HG03103 (cell line): ENCODE measurements at regions not wholly inside any gene's neighbourhood (a gene's known extent, or its start where the extent isn't known, plus 50 kb on each side); places are given as distances from the start of the nearest gene placed in this dataset.

Experiments used
- ATAC-seq: cut with Tn5 transposase; IDR thresholded peaks from one replicate; pipeline ENCODE4 v1.9.1; 2021; ENCODE audit warnings: low read depth; ENCODE audit not compliant: unreplicated experiment

DNA sequence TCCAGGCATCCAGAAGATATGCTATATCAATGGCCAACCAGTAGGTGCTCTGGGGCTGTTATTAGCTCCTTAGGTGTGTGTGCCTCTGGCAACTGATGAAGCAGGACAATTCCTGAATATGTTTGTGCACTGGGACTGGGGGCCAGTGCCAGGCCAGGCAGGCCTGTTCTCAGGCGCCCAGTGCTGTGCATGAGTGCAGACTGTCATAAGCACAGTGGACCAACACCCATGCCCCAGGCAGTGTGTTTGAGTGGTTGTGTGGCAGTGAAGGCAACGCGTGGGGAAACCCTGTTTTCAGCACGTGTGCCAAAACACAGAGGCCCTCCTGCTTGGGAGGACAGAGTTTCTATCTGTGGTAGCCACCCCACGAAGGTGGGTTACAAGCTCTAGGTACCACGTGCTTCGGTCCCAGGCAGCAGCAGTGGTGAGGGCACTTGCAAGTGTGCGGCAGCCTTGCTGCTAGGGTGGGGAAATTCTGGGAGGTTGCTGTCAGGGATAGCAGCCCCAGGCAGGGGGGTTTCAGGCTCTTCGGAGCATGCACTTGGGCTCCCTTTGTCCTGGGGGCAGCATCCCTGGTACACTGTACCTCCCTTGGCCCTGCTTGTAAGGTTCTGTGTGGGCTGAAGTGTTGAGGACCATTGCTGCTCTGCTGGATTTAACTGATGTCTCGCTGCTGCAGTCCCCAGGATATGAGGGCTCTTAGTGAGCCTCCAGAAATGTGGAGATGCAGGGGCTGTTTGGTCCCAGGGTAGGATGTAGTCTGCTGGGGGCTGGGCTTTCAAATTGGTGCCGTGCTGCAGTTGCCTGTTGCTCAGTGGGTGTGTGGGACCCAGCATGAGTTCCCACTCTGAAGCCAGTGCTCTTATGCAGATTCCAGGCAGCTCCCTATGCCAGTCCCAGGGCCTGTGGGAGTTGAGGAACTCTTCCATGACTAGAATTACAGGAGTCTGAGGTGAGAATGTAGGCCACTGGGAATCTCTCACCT is 280.9 kb downstream of the RPRM start:
- no peak for ATAC-seq

DNA sequence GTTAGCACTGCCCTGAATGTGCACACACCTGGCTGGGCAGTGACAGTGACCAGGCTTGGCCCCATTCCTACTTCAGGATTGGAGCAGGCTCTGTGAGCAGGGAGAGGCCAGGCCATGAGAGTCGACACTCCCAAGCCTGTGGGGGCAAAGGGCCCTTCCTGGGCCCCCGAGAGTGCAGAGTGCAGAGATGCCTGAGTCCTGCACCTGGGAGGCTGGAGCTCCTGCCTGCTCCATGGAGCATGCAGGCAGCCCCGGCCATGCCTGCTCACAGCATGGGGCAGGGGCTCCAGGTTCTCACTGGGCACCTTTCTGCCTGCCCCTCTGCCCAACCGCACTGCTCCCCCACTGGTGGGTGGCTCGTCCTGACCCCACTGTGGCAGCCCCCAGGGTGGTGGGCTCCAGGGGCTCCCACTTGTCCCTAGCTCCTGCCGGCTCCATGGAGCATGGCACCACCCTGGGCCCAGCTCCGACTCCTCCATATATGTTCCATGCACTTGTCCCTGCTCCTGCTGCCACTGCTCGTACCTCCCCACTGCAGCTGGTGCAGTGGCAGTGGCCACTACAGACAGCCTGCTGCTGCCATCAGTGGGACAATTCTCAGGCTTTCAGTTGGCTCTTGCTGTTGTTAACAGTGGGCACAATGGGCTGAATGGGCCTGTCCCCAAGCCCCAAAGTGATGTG is 282.0 kb downstream of the RPRM start:
- ATAC-seq: no peak

DNA sequence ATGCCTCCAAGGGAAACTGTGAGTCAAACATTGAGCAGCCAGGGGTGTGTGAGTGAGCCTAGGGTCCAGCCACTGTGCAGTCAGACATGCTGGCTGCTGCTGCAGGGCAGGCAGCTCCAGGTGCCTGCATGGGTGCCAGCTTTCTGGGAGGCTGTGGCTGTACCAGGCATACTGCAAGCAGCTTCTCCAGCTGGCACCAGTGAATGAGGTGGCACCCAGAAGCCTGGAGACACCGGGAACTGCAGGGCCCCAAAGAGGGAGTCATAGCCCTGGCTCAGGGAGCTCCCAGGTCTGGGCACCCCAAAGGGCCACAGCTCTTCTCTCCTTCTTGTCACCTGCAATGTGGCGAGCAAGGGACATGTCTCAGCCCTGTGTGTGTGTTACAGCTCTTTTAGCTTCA is 283.2 kb downstream of the RPRM start:
- no peak for ATAC-seq

DNA sequence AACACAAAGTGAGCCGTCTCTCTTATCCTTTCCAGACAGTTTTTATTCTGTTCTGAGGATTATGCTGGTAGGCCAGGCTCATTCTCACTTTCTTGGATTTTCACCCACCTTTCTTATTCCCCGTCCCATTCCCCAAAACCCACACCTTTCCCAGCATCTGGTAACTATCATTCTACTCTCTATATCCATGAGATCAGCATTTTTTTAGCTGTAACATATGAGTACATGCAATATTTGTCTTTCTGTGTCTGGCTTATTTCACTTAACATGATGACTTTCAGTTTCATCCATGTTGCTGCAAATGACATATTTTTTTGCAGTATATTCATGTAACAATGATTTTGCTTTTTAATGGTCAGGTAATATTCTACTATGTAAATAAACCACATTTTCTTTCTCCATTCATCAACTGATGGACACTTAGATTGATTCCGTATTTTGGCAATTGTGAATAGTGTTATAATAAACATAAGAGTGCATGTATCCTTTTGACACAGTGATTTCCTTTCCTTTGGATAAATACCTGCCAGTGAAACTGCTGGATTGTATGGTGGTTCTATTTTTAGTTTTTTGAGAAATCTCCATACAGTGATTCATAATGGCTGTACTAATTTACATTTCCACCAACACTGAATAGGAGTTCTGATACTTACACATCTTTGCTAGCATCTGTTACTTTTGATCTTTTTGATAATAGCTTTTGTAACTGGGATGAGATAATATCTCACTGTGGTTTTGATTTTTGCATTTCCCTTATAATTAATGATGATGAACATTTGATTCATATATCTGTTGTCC is 289.3 kb downstream of the RPRM start:
- no peak for ATAC-seq

DNA sequence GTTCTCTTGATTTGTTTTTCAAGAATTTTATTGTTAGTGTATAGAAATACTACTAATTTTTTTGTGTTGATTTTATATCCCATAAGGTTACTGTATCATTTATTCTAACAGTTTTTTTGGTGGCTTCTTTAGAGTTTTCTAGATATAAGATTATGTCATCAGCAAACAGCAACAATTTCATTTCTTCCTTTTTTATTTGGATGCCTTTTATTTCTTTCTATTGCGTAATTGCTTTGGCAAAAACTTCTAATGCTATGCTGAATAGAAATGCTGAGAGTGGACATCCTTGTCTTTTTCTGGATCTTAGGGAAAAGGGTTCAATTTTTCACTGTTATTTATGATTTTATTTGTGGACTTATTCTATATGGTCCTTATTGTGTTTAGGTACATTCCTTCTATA is 298.8 kb downstream of the RPRM start:
- no peak for ATAC-seq

DNA sequence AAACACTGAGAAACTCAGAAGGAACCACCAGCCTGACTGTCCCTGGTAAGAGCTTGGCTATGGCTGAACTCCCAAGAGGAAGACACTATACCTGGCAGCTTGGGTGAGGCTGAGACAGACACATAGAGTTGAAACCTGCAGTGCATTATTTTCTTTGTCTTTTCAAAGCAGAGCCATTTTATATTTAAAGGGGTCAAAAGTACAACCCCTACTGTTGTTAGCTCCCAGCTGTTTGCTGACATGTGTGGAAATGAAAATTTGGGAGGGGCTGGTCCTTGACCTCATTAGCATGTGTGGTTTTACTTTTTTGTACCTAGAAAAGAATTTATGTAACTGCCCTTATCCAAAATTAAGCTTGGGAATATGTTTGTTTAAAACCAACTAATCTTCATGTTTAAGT is 309.0 kb downstream of the RPRM start:
- ATAC-seq: no peak

DNA sequence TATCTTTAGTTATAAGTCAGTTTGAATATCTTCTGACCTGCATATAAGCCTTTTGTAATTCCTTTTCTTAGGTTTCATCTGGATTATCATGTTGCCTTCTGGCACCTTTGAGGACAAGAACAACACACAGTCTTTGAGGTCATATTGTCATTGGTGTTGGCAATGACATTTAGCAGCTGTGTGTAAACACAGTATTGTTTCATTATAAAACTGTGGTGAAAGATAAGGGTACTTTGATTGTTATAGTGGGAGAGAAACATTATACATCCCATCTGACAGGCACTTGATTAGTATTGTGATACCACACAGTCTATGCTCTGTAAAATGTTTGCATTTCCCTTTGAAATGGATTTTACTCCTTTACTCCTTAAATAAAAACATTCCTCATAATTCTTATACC is 313.5 kb downstream of the RPRM start:
- ATAC-seq: no peak

DNA sequence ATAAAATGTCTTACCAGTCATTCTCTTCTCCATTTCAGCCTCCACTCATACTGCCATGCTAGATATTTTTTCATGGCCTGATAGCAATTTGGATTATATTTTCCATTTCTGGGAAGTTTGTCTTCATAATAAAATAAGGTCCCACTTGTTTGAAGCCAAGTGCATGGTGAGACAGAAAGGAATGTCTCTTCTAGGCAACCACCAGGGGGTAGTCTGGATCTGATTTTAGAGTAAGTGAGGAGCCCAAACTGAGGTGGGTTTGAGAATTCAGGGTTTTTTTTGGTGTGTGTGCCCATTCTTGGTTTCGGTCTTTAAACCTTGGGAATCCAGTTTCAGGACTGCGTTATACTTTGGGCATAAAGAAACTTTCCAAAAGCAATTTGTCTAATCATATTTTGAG is 315.5 kb downstream of the RPRM start:
- ATAC-seq: no peak

DNA sequence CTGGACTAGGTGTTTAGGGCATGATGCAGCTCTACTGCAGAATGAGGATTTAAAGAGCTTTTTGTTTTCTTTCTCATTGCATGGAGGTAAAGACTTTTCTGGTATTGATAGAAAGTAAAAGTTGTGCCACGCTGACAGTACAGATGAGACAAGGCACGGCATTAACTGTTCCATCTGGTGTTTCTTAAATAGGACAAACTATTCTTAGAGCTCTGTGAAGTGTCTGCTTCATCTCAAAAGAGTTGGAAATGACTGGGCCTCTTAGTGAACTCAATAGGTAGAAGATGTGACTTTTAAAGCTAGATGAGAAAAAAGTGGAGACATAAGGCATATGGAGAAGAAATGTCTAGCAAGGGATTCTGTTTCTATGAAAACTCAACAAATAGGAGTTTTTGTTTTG is 321.8 kb downstream of the RPRM start:
- ATAC-seq: no peak

DNA sequence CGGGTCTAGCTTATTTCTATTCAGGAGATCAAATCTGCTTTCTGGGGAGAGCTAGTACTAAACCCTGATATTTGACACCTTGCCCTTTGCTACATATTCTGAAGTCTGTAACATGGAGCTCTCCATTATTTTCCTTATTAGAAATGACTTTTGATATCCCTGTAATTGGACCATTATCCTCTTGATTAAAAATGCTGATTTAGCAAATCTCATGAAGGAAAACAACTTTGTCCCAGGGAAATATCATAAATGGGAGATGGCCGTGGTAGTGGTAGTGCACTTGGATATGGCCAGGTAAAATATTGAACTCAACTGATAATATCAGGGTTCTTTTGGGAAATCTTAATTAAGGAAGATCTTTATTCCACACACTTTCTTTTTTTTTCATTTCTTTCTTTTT is 326.5 kb downstream of the RPRM start:
- ATAC-seq: no peak

DNA sequence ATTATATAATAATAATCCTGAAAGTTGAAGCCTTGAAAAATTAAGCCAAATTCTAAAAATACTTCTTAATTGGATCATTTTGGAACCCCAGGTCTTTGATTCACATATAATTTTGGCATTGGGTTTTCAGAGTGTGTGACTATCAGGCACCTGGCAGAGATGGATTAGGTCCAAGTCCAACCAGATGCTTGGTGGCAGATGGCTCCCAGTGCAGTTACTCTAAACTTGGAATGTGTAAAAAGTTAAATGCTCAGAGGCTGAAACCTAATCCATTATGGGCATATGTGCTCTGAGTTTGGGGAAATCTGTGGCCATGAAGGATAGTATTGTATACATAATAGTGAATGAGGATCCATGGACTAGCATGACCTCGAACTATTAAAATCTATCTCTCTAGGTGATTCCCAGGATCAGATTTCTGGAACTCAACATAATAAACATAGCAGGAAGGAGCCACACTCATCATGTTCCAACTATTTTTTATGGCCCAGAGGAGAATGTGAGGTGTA is 333.0 kb downstream of the RPRM start:
- ATAC-seq: no peak

DNA sequence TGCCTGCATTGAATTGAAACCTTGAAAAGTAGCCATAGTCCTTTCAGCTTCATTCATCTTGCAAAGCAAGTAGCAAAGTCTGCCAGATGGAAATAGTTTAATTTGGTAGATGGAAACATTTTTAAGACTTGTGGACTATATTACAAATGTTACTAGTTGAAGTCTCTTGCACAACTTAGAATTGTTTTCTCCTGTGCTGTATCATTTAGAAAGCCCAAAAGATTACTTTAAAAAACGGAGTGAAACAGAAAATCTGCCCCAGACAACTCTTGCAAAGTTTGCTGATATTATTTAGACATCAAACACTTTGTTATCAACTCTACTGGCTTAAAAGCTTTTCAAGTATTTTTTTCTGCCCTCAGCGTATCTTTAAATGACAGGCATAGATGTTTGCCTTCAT is 335.0 kb downstream of the RPRM start:
- no peak for ATAC-seq

DNA sequence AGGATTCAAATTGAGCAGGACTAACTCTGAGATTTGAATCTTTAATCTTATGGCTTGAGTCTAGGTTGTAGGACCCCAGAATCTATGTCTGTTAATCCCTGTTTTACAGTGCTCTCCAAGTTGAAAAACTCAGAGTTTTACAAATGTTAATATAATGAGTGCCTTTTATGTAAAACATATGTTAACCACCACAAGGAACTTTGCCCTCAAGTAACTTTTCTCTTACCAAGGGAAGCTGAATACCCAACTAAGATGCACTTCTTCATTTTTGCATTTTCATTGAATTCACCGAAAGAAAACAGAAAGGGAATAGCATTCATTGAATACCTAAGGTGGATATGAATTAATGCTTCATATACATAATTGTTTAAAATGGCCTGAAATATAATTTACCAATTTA is 338.1 kb downstream of the RPRM start:
- no peak for ATAC-seq

DNA sequence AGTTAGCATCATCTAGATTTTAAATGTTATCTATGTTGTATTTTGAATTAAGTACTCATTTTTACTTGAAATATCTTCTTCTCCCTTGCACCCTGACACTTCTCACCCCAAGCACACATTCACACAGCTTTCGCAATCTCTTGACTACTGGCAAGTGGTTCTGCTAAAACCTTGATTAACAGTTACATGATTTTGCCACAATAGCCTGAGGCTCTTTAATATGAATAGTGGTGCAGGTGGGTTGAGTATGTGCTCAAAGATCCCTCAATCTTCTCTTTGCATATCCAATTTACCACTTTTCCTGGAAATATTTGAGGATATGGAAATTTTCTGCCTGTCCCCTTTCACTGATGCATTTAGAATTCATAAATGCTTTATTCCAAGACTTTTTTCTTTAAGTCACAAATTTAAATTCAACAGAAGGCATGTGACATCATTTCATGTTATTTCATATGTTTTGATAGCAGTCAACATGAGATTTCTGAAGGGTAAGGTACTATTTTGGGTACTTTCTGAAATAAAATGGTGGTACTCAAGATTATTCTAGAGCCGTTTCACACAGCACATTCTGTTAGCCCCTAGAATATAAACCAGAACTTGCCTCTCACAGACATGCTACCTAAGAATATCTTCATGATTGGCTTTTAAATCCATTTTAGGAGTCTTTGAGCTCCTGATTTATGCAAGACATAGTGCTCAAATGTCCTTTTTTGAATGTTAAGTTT is 339.7 kb downstream of the RPRM start:
- no peak for ATAC-seq

DNA sequence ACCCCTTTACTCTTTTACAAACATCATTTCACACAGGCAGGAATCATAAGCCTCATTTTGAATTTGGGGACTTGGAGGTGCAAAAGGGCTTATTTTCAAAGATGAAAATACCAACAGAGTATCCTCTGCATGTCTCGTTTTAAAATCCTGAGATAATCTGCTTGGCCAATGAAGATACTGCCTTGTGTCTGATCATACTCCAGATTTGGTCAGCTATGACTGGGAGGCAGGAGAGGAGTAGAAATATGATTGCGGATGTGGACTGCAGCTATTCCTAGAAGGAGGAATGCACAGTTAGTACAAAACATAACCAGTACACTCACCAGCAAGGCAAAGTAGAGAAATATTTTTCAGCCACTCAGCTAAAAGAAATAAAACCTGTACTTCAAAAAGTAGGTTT is 342.3 kb downstream of the RPRM start:
- ATAC-seq: no peak

DNA sequence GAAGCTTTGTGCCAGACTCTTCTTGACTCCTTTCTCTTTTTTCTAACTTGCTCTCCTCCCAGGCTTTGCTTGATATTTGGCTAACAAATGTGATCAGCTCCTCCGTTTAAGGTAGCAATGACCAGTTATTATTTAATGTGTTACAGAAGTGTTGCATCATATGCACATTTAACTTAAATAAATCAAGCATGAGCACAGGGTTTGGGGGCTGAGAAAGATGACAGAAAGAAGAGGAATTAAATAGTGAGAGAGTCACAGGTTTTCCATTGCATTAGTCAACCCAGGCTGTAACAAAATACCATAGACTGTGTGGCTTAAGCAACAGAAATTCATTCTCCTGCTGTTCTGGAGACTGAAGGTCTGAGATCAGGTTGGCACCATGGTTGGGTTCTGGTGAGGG is 343.8 kb downstream of the RPRM start:
- ATAC-seq: no peak

DNA sequence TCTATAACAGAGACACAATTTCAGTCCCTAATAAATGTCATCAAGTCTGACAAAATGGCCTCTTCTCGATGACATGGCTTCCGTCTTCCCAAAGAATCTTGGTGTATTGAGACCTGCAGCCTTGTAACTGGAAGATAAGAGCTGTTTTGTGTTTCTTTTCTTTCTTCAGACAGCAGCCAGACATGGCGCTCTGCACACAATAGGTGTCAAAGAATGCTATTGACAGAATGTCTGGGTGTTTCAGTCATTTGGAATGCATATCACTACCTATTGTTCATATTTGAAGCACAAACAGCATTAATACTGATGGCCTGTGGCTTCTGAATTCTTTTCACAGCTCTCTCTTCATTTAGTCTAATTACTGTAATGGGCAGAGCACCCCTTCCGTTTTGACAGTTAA is 344.8 kb downstream of the RPRM start:
- ATAC-seq: no peak

DNA sequence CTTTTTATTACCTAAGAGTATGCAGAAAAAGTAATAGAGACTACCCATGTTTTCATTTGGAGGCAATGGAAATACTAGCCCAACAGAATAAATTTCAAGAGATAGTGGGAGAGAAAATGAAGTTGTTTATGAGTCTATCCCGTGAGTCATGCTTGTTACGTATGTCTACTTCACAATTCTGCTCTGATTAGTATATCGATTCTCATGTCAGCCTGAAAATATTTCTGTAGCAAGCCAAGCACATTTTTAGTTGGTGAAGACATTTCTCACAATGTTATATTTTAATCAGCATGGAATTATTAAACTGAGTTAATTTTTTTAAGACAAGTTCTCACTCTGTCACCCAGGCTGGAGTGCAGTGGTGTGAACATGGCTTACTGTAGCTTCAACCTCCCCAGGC is 346.1 kb downstream of the RPRM start:
- ATAC-seq: no peak

DNA sequence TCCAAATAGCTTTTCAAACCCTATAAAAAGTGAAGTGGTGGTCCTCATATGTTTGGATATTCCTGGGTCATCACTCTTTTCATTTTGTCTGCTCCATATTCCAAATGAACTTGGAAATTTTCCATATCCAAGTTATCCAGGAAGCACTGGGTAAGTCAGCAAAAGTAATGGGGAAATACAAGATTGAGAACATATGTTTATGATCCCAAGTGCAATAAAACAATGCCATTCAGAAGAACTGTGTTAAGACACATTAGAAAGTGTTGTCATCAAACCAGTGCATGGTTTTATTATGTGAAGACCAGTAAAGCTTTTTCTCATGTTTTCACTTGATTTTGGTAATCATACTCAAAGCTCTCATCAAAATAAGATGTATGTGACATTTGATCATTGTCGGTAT is 363.4 kb downstream of the RPRM start:
- no peak for ATAC-seq

DNA sequence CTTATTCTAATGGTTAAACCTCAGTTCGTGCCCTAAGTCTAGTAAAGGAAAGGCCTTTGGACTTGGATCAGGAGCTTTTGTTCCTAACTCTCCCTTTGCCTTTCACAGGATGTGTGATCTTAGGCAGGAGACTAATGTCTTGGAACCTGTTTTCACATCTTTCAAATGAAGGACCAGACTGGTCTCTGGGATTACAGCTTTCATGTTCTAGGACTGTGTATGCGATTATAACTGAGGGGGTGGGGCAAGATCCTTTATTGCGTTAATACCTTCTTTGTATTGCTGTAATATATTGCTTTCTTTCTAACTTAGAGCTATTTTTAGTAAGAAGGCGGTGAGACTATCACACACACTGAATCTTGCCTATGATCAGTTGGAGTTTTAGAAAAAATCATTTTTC is 368.1 kb downstream of the RPRM start:
- ATAC-seq: no peak
